ENCODE measurements at regions not wholly inside any gene's neighbourhood (a gene's known extent, or its start where the extent isn't known, plus 50 kb on each side); places are given as distances from the start of the nearest gene placed in this dataset.

DNA sequence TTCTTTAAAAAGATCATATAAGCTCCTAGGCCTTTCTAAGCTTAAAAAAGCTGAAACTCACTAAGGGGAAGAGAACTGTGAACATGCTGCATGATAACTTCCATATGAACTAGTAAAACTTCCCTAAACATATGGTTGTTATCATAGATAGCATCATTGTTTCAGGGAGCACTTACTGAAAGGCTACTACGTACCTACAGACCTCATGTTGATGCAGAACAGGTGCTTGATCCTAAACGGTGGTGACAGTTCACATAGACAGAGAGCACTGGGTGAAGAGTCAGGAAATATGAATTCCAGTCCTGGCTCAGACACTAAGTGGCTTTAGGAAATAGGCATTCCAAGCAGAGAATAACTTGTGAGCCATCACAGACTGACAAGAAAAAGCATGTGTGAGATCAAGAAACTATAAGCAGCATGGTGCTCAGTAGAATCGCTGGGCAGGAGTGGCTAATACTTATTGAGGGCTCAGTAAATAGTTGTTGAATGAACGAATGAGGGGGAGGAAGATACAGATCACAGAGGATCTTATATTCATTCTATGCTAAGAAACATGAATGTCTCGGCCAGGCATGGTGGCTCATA, 78.4 kb upstream of the NUDT4 start:
- Histone ChIP-seq H3K36me3 (ENCODE audit: insufficient read depth, low read length) (no peaks in the 10 kb centered on the region), H2AFZ (ENCODE audit: low read depth, low read length) (no peak overlapping the region)

DNA sequence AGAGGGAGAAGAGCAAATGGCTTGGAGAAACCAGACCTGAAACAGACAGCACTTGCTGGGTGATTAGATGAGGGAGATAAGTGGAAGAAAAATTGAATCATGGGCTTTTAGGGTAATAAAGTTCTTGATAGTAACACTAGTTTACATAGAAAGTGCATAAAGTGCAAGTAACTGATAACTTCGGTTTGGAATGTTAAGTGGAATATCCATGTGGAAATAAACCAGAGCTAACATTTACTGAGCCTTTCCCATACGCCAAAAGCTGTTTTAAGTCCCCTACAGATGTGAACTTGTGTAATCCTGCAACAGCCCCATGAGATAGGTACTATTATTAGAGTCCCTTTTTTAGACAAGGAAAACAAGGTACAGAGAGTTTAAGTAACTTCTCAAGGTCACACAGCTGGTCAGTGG, 77.1 kb upstream of the NUDT4 start:
- Histone ChIP-seq H3K4me3 (ENCODE audit: low read length) (no peak overlapping the region), H3K27me3 (ENCODE audit: insufficient read depth, low read length) (no peaks in the 10 kb centered on the region)

More for the DNA sequence above, 78.4 kb upstream of the NUDT4 start:
- Histone ChIP-seq H3K9me3 (ENCODE audit: low read length) (no peaks in the 10 kb centered on the region), H3K4me3 (ENCODE audit: low read length) (no peak overlapping the region), H3K4me1 (ENCODE audit: insufficient read depth, low read length) (no peaks in the 10 kb centered on the region), H3K27me3 (ENCODE audit: insufficient read depth, low read length) (no peaks in the 10 kb centered on the region)

DNA sequence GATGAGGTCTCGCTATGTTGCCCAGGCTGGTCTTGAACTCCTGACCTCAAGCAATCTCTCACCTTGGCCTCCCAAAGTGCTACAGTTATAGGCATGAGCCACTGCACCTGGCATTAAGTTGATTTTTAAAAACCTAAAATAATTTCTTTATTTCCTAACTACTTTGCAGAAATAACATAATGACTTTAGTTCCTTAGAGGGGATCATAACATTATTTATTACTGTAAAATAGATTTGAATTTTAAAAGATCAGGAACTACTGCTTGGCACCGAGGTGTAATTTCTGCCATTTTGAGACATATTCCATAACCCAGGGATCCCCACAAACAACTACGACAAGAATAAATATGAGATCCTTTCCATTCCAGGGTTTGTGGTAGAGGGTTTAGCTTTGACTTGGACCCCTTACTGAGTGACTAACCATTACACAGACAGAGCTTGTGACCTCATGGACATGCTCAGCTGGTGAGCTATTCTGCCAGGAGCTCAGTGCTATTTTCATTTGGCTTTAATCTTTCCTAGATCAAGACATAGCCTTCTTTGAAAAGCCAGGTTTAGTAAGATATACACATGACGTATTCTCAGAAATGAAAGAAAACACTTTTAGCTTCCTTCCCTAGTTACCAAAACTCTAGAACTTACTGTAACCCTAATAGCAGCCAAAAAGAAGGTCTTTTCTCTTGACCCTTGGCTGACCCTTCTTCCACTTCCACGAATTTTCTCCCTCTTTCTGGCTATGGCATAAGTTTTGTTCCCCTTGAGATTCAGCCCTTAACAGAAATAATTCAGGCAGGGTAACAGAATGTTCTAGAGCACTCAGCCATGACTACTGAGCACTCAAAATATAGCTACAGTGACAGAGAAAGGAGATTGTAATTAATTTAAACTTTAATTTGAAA, 75.1 kb upstream of the NUDT4 start:
- Histone ChIP-seq H3K27me3 (ENCODE audit: insufficient read depth, low read length) (no peaks in the 10 kb centered on the region), H3K36me3 (ENCODE audit: insufficient read depth, low read length) (no peaks in the 10 kb centered on the region), H2AFZ (ENCODE audit: low read depth, low read length) (no peak overlapping the region), H3K4me1 (ENCODE audit: insufficient read depth, low read length) (no peaks in the 10 kb centered on the region), H3K9me3 (ENCODE audit: low read length) (peaks cover 4% of the 10 kb centered on the region), H3K4me3 (ENCODE audit: low read length) (no peak overlapping the region)

More for the DNA sequence above, 77.1 kb upstream of the NUDT4 start:
- no peaks in the 10 kb centered on the region for H3K4me1 ChIP-seq (ENCODE audit: insufficient read depth, low read length)
- no peaks in the 10 kb centered on the region for H3K36me3 ChIP-seq (ENCODE audit: insufficient read depth, low read length)
- peaks cover 4% of the 10 kb centered on the region for H3K9me3 ChIP-seq (ENCODE audit: low read length)
- H2AFZ ChIP-seq (ENCODE audit: low read depth, low read length): no peak overlapping the region

DNA sequence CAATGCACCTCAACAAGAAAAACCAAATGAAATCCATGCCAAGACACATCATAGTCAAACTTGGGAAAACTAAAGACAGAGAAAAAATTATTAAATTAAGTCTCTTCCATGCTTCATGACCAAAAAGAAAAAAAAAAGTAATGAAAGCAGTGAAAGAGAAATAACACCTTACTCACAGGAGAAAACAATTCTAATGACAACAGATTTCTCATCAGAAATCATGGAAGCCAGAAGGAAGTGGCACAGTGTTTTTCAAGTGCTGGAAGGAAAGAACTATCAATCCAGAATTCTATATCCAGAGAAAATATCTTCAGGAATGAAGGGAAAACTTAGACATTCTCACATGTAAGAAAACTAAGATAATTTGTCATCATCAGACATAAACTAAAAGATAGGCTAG, 71.1 kb upstream of the NUDT4 start:
- Histone ChIP-seq H3K4me3 (ENCODE audit: low read length) (no peak overlapping the region), H3K9me3 (ENCODE audit: low read length) (peaks cover 4% of the 10 kb centered on the region)

DNA sequence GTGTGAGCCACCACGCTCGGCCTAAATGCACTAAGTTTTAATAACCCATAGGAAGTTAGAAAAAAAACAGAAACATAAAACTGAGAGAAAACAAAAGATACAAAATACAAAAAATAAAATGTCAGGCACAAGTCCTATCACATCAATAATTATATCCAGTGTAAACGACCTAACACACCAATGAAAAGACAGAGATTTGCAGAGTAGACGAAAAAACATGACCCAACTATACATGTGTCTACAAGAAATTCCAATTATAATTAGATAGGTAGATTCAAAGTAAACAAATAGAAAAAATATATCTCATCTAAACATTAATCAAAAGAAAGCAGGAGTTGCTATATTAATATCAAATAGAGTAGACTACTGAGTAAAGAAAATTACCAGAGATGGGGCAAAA, 69.4 kb upstream of the NUDT4 start:
- no peaks in the 10 kb centered on the region for H3K27me3 ChIP-seq (ENCODE audit: insufficient read depth, low read length)
- H3K4me1 ChIP-seq (ENCODE audit: insufficient read depth, low read length): peaks cover 5% of the 10 kb centered on the region
- no peak overlapping the region for H2AFZ ChIP-seq (ENCODE audit: low read depth, low read length)
- H3K4me3 ChIP-seq (ENCODE audit: low read length): no peak overlapping the region
- H3K36me3 ChIP-seq (ENCODE audit: insufficient read depth, low read length): no peaks in the 10 kb centered on the region
- H3K9me3 ChIP-seq (ENCODE audit: low read length): peaks cover 4% of the 10 kb centered on the region

More for the DNA sequence above, 71.1 kb upstream of the NUDT4 start:
- H2AFZ ChIP-seq (ENCODE audit: low read depth, low read length): no peak overlapping the region
- H3K4me1 ChIP-seq (ENCODE audit: insufficient read depth, low read length): peaks cover 5% of the 10 kb centered on the region
- H3K36me3 ChIP-seq (ENCODE audit: insufficient read depth, low read length): no peaks in the 10 kb centered on the region
- no peaks in the 10 kb centered on the region for H3K27me3 ChIP-seq (ENCODE audit: insufficient read depth, low read length)

DNA sequence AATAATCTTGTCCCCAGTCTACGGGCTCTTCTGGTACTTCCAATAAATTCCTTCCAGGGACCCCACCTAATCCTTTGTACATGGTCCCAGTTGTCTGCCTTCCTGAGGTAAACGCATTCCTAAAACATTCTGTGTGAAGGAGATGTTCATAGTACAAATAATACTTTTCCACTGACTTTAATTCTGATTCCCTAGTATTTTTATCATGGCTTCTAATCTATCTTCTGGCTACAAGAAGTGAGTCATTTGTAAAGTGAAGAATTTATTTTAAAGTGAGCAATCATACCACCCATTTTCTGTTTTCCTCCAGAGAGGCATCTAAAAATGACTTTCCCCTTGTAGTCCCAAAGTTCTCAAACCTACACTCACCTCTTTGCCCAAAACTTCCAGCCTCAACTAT, 65.9 kb upstream of the NUDT4 start:
- Histone ChIP-seq H3K4me3 (ENCODE audit: low read length) (no peak overlapping the region), H3K9me3 (ENCODE audit: low read length) (no peaks in the 10 kb centered on the region), H3K36me3 (ENCODE audit: insufficient read depth, low read length) (no peaks in the 10 kb centered on the region), H2AFZ (ENCODE audit: low read depth, low read length) (no peak overlapping the region), H3K27me3 (ENCODE audit: insufficient read depth, low read length) (no peaks in the 10 kb centered on the region), H3K4me1 (ENCODE audit: insufficient read depth, low read length) (peaks cover 5% of the 10 kb centered on the region)

DNA sequence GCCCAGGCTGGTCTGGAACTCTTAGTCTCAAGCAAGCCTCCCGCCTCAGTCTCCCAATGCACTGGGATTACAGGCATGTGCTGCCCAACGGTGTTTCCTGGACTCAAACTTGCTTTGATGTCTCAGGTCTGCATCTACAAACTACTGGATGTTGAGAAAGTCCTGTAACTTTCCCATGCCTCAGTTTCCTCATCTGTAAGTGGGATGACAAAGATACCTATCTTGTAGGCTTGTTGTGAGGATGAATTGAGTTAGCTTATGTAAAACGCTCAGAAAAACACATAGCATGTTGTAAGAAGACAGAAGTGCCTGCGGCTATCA, 63.6 kb upstream of the NUDT4 start:
- H3K27me3 ChIP-seq (ENCODE audit: insufficient read depth, low read length): no peaks in the 10 kb centered on the region
- no peaks in the 10 kb centered on the region for H3K9me3 ChIP-seq (ENCODE audit: low read length)
- no peak overlapping the region for H3K4me3 ChIP-seq (ENCODE audit: low read length)
- H3K36me3 ChIP-seq (ENCODE audit: insufficient read depth, low read length): no peaks in the 10 kb centered on the region
- H2AFZ ChIP-seq (ENCODE audit: low read depth, low read length): no peak overlapping the region
- H3K4me1 ChIP-seq (ENCODE audit: insufficient read depth, low read length): peaks cover 14% of the 10 kb centered on the region

DNA sequence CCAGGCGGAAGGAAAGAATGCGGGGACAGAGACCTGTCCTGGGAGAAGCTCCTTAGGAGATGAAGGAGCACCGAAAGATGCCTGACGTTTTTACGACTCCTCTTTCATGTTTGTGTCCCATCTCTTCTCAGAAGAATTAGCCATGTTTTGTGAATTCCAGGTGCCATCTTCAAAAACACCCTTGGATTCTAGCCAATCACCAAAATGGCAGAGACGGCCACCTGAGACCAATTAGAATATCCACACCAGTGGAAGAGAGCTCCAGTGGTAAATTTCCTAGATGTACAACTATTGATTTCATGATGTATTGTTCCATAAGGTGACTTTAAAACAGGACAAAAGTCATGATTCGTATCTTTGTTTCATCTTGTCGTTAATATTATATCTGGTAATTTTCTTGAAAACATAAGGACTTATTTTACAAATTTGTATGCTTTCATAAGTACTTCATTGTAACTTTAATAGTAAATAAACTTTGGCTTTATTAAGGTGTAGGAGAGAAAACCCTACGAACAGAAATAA, 62.3 kb upstream of the NUDT4 start:
- H3K4me3 ChIP-seq (ENCODE audit: low read length): no peak overlapping the region
- no peaks in the 10 kb centered on the region for H3K27me3 ChIP-seq (ENCODE audit: insufficient read depth, low read length)
- H3K4me1 ChIP-seq (ENCODE audit: insufficient read depth, low read length): peaks cover 16% of the 10 kb centered on the region
- no peaks in the 10 kb centered on the region for H3K36me3 ChIP-seq (ENCODE audit: insufficient read depth, low read length)
- no peaks in the 10 kb centered on the region for H3K9me3 ChIP-seq (ENCODE audit: low read length)
- no peak overlapping the region for H2AFZ ChIP-seq (ENCODE audit: low read depth, low read length)

DNA sequence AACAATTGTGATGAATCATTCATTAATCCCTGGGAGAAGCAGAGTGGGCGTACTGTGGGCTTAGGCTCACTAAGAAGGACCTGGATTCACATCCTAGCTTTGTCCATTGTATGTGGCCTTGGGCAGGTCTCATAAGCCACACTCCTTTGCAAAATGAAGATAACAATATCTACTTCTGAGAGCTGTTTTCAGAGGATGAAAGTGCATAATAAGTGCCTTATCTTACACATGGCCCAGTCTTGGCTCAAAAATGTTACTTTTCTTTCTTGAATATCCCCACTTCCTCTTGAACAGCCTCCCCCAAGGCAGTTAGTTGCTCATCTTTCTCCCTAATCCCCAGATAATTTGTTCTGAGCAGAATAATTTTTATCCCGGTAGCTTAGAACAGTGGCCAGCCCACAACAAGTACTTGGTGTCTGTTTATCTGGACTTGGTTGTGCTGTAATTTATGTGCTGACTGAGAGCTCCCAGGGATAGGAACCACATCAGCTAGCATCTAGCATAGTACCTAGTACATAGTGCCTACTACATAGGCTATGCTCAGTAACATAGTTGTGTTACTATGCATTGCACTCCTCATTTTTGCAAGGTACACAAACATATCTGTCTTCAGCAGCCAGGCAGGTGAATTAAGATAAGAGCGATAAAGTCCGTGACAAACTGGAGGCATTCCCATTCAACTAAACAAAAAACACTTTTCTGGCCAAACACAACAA, 61.7 kb upstream of the NUDT4 start:
- Histone ChIP-seq H3K4me1 (ENCODE audit: insufficient read depth, low read length) (peaks cover 16% of the 10 kb centered on the region), H3K27me3 (ENCODE audit: insufficient read depth, low read length) (no peaks in the 10 kb centered on the region), H2AFZ (ENCODE audit: low read depth, low read length) (no peak overlapping the region), H3K9me3 (ENCODE audit: low read length) (no peaks in the 10 kb centered on the region), H3K4me3 (ENCODE audit: low read length) (no peak overlapping the region), H3K36me3 (ENCODE audit: insufficient read depth, low read length) (no peaks in the 10 kb centered on the region)

DNA sequence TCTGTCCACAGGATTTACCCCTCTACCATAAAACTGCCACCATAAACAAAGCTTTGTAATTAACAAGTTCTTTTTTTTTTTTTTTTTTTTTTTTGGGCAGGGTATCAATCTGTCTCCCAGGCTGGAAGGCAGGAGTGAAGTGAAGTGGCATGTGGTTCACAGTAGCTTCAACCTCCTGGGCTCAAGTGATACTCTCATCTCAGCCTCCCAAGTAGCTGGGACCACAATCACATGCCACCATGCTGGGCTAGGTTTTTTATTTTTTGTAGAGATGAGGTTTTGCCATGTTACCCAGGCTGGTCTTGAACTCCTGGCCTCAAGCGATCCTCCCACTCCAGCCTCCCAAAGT, 61.1 kb upstream of the NUDT4 start:
- H3K4me1 ChIP-seq (ENCODE audit: insufficient read depth, low read length): peaks cover 16% of the 10 kb centered on the region
- no peaks in the 10 kb centered on the region for H3K36me3 ChIP-seq (ENCODE audit: insufficient read depth, low read length)
- no peak overlapping the region for H3K4me3 ChIP-seq (ENCODE audit: low read length)
- no peak overlapping the region for H2AFZ ChIP-seq (ENCODE audit: low read depth, low read length)
- H3K9me3 ChIP-seq (ENCODE audit: low read length): no peaks in the 10 kb centered on the region
- no peaks in the 10 kb centered on the region for H3K27me3 ChIP-seq (ENCODE audit: insufficient read depth, low read length)

DNA sequence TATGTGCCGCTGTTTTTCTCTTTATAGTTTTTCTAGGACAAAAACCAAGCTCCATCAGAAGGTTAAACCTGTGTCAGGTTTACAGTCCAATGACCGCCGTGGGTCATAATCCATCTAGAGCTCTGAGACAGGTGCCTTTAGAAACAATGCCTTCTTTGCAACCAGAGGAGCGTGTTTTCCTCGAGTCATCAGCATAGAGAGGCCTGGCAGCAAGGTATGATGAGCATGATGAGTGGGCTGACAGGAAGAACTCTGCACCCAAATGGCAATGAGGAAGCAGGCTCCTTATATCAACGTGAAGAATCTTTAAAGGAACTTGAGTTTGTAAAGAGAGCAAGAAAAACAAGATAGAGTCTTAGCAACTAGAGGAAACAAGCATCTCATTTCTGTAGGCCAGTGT, 60.5 kb upstream of the NUDT4 start:
- Histone ChIP-seq H3K27me3 (ENCODE audit: insufficient read depth, low read length) (no peaks in the 10 kb centered on the region), H3K4me1 (ENCODE audit: insufficient read depth, low read length) (peaks cover 16% of the 10 kb centered on the region), H3K36me3 (ENCODE audit: insufficient read depth, low read length) (no peaks in the 10 kb centered on the region), H3K4me3 (ENCODE audit: low read length) (no peak overlapping the region), H2AFZ (ENCODE audit: low read depth, low read length) (no peak overlapping the region), H3K9me3 (ENCODE audit: low read length) (no peaks in the 10 kb centered on the region)

DNA sequence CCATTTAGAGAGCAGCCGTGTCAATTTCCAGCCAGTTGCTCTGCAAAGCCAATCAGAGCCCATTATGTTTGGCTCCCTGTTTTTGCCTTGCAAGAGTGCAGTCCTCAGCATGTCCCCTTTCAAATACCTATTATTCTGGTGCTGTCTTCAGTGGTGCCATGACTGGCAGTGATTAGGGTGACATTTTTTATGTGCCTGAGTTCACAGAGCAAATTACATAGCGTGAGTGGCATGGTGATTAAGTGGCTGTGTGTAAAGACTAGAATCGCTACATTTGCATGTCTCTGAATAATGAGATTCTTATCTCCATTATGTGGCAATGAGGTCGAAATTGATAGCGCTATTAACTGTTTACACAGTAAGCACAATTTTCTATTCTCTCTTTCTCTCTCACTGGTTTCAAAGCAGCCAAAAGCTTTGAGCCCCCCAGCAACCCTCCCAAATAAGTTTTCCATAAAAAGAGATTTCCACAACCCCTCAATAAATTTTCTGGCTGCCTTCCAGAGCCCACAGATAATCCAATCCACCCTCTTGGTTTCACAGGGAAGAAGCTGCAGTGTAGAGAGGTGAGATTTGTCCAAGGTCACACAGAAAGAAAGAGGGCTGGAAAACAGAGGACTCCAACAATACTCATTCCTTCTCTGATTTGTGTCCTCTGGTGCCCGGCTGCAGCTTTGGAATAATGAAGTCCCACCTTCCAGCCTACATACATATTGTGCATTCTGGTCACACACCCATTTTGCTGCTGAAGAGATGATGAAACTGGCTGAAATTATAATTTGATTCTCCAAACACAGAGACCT, 58.8 kb upstream of the NUDT4 start:
- H3K4me3 ChIP-seq (ENCODE audit: low read length): no peak overlapping the region
- peaks cover 16% of the 10 kb centered on the region for H3K4me1 ChIP-seq (ENCODE audit: insufficient read depth, low read length)
- H2AFZ ChIP-seq (ENCODE audit: low read depth, low read length): no peak overlapping the region
- no peaks in the 10 kb centered on the region for H3K9me3 ChIP-seq (ENCODE audit: low read length)
- no peaks in the 10 kb centered on the region for H3K36me3 ChIP-seq (ENCODE audit: insufficient read depth, low read length)
- no peaks in the 10 kb centered on the region for H3K27me3 ChIP-seq (ENCODE audit: insufficient read depth, low read length)

All from neuron (in vitro differentiated cells).